ENCODE measurements at regions not wholly inside any gene's neighbourhood (a gene's known extent, or its start where the extent isn't known, plus 50 kb on each side); places are given as distances from the start of the nearest gene placed in this dataset.

GRCh38 chr9:15113288-15113687 lies 193.7 kb downstream of the TTC39B start:
- ATAC-seq (no peak), DNase-seq (ENCODE audit: low spot score in 2 of 2) (no peak)
- no peak overlapping the region for H3K27ac Mint-ChIP-seq
- H3K4me1 Mint-ChIP-seq = no peaks in the 10 kb centered on the region
- H3K9me3 Mint-ChIP-seq = no peaks in the 10 kb centered on the region
- H3K36me3 Mint-ChIP-seq = no peaks in the 10 kb centered on the region
- no peak overlapping the region for H3K4me3 Mint-ChIP-seq

- ATAC-seq (no peak), DNase-seq (ENCODE audit: low spot score in 2 of 2) (no peak)
- Mint-ChIP-seq H3K4me1 (no peaks in the 10 kb centered on the region), H3K4me3 (no peak overlapping the region), H3K36me3 (no peaks in the 10 kb centered on the region), H3K9me3 (no peaks in the 10 kb centered on the region), H3K27ac (no peak overlapping the region)
Observed at GRCh38 chr9:15111071-15111470, 195.9 kb downstream of the TTC39B start.

- H3K27ac Mint-ChIP-seq = no peak overlapping the region
- no peaks in the 10 kb centered on the region for H3K4me1 Mint-ChIP-seq
- no peaks in the 10 kb centered on the region for H3K36me3 Mint-ChIP-seq
- no peak overlapping the region for H3K4me3 Mint-ChIP-seq
- H3K9me3 Mint-ChIP-seq = no peaks in the 10 kb centered on the region
- DNase-seq (ENCODE audit: low spot score in 2 of 2) (peak; percentile 5 to 55), ATAC-seq (peak; percentile 62)
Observed at GRCh38 chr9:15104826-15105420, 194.7 kb upstream of the FREM1 start.

GRCh38 chr9:15103290-15103689 lies 193.1 kb upstream of the FREM1 start:
- Mint-ChIP-seq H3K9me3 (no peaks in the 10 kb centered on the region), H3K4me1 (no peaks in the 10 kb centered on the region), H3K27ac (no peak overlapping the region), H3K4me3 (no peak overlapping the region), H3K36me3 (no peaks in the 10 kb centered on the region)
- DNase-seq (ENCODE audit: low spot score in 2 of 2) (no peak), ATAC-seq (no peak)

- no peaks in the 10 kb centered on the region for H3K4me1 Mint-ChIP-seq
- ATAC-seq = no peak
- H3K9me3 Mint-ChIP-seq = no peaks in the 10 kb centered on the region
Observed at GRCh38 chr9:15101095-15101494, 190.9 kb upstream of the FREM1 start.

GRCh38 chr9:15100571-15100970 lies 190.3 kb upstream of the FREM1 start:
- no peak overlapping the region for H3K4me3 Mint-ChIP-seq
- H3K4me1 Mint-ChIP-seq = no peaks in the 10 kb centered on the region
- DNase-seq (ENCODE audit: low spot score in 2 of 2) (no peak), ATAC-seq (no peak)
- H3K36me3 Mint-ChIP-seq = no peaks in the 10 kb centered on the region
- no peaks in the 10 kb centered on the region for H3K9me3 Mint-ChIP-seq
- H3K27ac Mint-ChIP-seq = no peak overlapping the region

More at GRCh38 chr9:15101095-15101494, 190.9 kb upstream of the FREM1 start:
- DNase-seq (ENCODE audit: low spot score in 2 of 2) = no peak
- no peaks in the 10 kb centered on the region for H3K36me3 Mint-ChIP-seq
- no peak overlapping the region for H3K4me3 Mint-ChIP-seq
- H3K27ac Mint-ChIP-seq = no peak overlapping the region

- Mint-ChIP-seq H3K36me3 (no peaks in the 10 kb centered on the region), H3K9me3 (no peaks in the 10 kb centered on the region), H3K4me1 (no peaks in the 10 kb centered on the region), H3K27ac (no peak overlapping the region), H3K4me3 (no peak overlapping the region)
- no peak for ATAC-seq
- DNase-seq (ENCODE audit: low spot score in 2 of 2) = no peak
Observed at GRCh38 chr9:15096972-15097371, 186.7 kb upstream of the FREM1 start.

- Mint-ChIP-seq H3K4me1 (no peaks in the 10 kb centered on the region), H3K27ac (no peak overlapping the region), H3K4me3 (no peak overlapping the region), H3K36me3 (no peaks in the 10 kb centered on the region), H3K9me3 (no peaks in the 10 kb centered on the region)
- DNase-seq (ENCODE audit: low spot score in 2 of 2) (no peak), ATAC-seq (no peak)
Observed at GRCh38 chr9:15086778-15087324, 176.6 kb upstream of the FREM1 start.

- no peak overlapping the region for H3K27ac Mint-ChIP-seq
- no peaks in the 10 kb centered on the region for H3K36me3 Mint-ChIP-seq
- no peak overlapping the region for H3K4me3 Mint-ChIP-seq
- no peaks in the 10 kb centered on the region for H3K4me1 Mint-ChIP-seq
- ATAC-seq = no peak
- no peaks in the 10 kb centered on the region for H3K9me3 Mint-ChIP-seq
- no peak for DNase-seq (ENCODE audit: low spot score in 2 of 2)
Observed at GRCh38 chr9:15086156-15086763, 176.0 kb upstream of the FREM1 start.

GRCh38 chr9:15081021-15081753 lies 171.0 kb upstream of the FREM1 start:
- Mint-ChIP-seq H3K36me3 (no peaks in the 10 kb centered on the region), H3K4me1 (no peaks in the 10 kb centered on the region)
- no peak for ATAC-seq

GRCh38 chr9:15080401-15080800 lies 170.2 kb upstream of the FREM1 start:
- H3K27ac Mint-ChIP-seq = no peak overlapping the region

More at GRCh38 chr9:15081021-15081753, 171.0 kb upstream of the FREM1 start:
- Mint-ChIP-seq H3K4me3 (no peak overlapping the region), H3K9me3 (no peaks in the 10 kb centered on the region), H3K27ac (no peak overlapping the region)
- DNase-seq (ENCODE audit: low spot score in 2 of 2) = no peak

GRCh38 chr9:15079989-15080388 lies 169.8 kb upstream of the FREM1 start:
- no peak overlapping the region for H3K4me3 Mint-ChIP-seq
- H3K27ac Mint-ChIP-seq = no peak overlapping the region
- ATAC-seq = no peak
- H3K9me3 Mint-ChIP-seq = peaks cover 3% of the 10 kb centered on the region
- no peaks in the 10 kb centered on the region for H3K36me3 Mint-ChIP-seq
- DNase-seq (ENCODE audit: low spot score in 2 of 2) = no peak
- no peaks in the 10 kb centered on the region for H3K4me1 Mint-ChIP-seq

More at GRCh38 chr9:15080401-15080800, 170.2 kb upstream of the FREM1 start:
- ATAC-seq = no peak
- no peaks in the 10 kb centered on the region for H3K36me3 Mint-ChIP-seq
- H3K4me3 Mint-ChIP-seq = no peak overlapping the region
- no peak for DNase-seq (ENCODE audit: low spot score in 2 of 2)
- H3K4me1 Mint-ChIP-seq = no peaks in the 10 kb centered on the region
- no peaks in the 10 kb centered on the region for H3K9me3 Mint-ChIP-seq

- Mint-ChIP-seq H3K4me3 (no peak overlapping the region), H3K9me3 (peaks cover 4% of the 10 kb centered on the region), H3K4me1 (no peaks in the 10 kb centered on the region), H3K27ac (no peak overlapping the region), H3K36me3 (no peaks in the 10 kb centered on the region)
- DNase-seq (ENCODE audit: low spot score in 2 of 2) (no peak), ATAC-seq (no peak)
Observed at GRCh38 chr9:15077946-15078729, 167.9 kb upstream of the FREM1 start.

- ATAC-seq = no peak
- Mint-ChIP-seq H3K4me3 (no peak overlapping the region), H3K9me3 (peaks cover 4% of the 10 kb centered on the region), H3K36me3 (no peaks in the 10 kb centered on the region), H3K4me1 (no peaks in the 10 kb centered on the region), H3K27ac (no peak overlapping the region)
- no peak for DNase-seq (ENCODE audit: low spot score in 2 of 2)
Observed at GRCh38 chr9:15073620-15074019, 163.4 kb upstream of the FREM1 start.

GRCh38 chr9:15070716-15071115 lies 160.5 kb upstream of the FREM1 start:
- Mint-ChIP-seq H3K4me1 (no peaks in the 10 kb centered on the region), H3K27ac (no peak overlapping the region), H3K4me3 (no peak overlapping the region), H3K36me3 (no peaks in the 10 kb centered on the region), H3K9me3 (peaks cover 4% of the 10 kb centered on the region)
- DNase-seq (ENCODE audit: low spot score in 2 of 2) = no peak
- ATAC-seq = no peak
